ENCODE measurements at regions not wholly inside any gene's neighbourhood (a gene's known extent, or its start where the extent isn't known, plus 50 kb on each side); places are given as distances from the start of the nearest gene placed in this dataset.
"Not testable (repeated sequence)": the region's sequence is repeated elsewhere in the genome, so short reads cannot be mapped to it uniquely, and the experiment has no call there.

DNA sequence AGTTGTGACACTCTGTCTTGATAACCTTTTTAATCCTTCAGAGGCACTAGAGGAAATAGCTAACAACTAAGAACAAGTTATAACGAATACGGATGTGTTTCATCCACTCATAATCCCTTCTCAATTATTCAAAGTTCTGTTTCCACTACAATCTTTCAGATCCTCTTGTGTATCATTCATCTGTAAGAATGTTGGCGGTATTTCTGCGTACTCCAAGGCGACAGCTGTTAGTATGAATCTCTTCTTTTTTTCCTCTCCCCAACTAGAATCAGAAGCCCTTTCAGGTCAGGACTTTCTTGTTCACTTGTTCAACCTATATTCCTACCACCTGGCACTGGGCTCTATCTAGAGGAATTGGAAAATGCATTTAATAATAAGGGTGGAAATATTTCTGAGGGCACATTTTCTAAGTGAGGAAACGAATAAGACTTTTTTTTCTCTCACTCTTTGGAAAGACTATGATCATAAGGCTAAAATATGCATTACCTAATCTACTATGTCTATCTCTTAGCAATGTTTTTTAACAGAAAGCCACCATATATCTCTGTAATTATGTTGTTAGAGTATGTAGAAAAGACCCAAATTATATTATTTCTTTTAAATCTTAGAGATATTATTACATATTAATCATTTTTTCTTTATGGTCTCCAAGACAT is 492.9 kb downstream of the PCDH20 start:
- no peak for DNase-seq (ENCODE audit: low read depth)

DNA sequence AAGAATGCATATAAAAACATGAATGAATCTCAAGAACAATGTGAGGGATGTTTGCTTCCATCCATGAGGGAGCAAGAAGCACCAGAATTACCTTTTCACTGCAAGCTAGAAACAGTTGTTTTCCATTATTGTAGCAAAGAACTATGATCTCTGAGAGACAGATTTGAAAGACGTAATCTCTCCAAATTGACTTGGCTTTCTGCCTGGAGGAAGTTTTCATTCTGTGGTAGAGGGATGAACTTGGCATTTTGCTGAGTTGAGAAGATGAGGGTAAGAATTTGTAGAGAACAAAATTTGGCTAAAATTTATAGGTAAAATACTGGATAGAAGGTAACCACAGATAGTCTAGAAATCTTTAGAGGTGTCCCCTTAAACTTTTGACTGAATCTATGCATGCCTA is 496.8 kb downstream of the TDRD3 start:
- no peak for DNase-seq (ENCODE audit: low read depth)

DNA sequence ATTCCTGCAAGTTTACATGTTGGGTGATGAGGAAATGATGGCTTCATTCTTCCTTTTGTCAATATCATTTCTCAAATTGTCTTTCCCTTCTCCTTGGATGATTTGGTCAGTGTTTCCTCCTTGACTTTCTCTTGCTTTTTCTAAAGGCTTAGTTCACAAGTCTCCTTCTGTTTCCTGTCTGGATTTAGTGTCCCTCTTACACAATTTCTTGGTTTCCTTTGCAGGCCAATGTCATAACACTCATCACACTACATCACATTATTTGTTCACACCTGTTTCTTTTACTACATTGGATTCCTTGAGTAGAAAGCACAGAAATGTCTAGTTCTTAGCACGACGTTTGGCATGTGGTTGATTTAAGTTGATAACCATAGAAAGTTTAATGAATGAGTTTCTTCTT is 490.7 kb downstream of the TDRD3 start:
- DNase-seq (ENCODE audit: low read depth), result no peak

DNA sequence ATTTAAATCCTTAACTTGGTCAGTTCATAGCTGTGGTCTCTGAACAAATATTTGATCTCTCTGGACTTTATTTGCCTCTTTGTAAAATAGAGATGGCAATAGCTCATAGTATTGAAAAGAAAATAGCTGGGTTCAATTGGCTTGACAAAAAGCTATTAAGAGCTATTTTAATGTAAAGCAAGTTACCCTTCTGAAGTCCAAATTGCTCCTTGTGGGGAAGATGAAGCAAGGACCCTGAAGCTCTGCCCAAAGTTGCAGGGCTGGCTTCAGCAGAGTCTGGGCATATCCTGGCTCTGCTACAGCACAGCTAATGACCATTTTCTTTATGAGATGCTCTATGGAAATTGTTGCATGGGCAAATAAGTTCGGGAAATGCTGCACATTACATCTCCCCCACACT is 484.5 kb downstream of the TDRD3 start:
- DNase-seq (ENCODE audit: low read depth), result no peak

DNA sequence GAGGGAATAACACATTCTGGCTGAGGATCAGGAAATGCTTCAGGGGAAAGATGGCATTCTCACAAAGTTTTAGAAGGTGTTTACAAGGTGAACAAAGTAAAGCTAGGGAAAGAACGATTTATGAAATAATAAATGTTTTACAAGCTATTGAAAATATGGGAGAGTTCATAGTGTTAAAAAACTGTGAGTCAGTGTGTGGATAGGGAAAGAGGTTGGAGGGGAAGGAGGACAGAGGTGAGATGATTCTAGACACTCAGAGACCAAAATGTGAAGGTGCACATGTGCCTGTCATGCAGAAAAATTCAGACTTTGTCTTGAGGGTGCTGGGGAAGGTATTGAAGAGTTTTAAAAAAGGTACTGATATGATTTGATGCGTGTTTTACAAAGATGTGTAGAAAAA is 476.1 kb downstream of the TDRD3 start:
- no peak for DNase-seq (ENCODE audit: low read depth)

DNA sequence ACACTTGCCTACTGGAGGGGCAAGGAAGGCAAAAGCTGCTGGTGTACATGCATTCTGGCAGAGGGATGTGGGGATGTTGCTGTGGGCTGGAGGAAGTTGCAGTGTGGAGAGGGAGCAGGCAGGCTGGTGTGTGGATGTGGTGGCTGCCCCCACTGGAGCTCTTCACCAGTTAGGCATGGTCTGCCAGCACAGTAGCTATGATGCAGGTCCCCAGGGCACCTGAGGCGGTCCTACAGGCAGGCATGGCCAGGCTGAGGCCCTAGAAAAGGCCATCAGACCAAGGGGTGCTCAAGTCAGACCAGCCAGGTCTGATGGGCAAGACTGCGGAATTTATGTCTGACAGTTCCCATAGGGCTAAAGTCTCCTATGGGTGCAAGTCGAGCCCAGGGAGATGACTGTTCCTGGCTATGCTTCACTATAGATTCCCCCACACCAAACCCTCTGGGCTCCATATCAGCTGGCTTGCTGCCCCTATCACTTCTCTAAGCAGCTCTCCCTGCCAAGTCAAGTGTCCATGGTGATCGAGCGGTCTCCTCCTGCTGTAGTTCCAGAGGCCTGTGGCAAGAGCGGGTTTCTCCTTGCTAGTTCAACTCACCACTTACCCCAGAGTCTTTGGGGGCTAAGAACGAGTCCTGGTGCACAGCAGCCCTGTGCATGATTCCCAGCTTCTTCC is 473.1 kb downstream of the TDRD3 start:
- no peak for DNase-seq (ENCODE audit: low read depth)

DNA sequence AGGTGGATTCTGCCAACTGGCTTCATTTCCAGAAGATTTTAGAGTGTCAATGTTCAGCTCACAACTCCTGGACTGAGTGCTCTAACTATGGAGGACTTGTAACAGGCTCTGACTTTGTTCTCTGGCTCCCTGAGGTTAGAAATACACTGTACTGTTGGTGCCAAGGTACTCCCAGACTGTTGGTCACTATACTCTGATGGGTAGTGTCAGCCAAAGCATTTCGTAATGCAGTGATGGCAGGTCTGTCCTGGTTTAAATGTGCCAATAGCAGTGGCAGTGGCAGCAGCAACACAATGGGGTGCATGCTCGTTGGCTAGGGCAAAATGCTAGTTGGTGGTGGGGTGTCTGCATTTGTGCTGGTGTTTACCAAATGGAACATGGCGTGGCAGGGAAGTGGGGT is 472.2 kb downstream of the TDRD3 start:
- DNase-seq (ENCODE audit: low read depth), result no peak

DNA sequence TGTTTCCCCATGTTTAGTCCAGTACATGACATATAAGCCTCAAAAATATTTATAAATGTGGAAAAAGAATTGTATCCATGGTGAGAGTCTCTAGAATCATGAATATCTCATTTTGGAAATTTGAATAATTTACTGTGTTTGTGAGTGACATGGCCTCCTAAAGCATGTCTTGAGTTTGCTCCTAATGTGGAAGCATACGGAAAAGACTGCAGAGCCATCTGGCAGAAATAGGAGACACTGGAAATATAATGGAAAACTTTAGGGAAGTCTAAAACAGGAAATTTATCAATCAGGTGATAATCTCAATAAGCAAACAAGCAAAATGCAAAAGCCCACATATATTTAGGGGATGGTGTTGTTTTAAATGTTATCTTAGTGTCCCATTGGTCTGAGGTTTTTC is 465.0 kb downstream of the TDRD3 start:
- no peak for DNase-seq (ENCODE audit: low read depth)

DNA sequence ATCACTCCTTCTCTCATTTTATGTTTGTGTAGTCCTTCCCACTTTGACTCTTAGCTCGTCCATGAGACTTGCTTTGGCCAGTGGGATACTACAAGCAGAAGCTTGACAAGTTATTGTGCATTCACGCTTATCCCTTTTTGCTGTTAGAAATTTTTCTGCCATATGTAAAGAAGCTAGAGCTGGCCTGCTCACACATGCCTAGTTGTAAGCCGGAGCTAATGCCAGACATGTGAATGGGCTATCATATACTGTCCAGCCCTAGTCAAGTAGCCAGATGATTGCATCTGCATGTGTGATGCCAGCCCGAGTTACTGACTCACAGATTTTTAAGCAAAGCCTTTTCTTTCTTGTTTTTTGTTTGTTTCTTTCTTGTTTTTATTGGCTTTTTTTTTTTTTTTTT is 460.7 kb downstream of the TDRD3 start:
- no peak for DNase-seq (ENCODE audit: low read depth)

DNA sequence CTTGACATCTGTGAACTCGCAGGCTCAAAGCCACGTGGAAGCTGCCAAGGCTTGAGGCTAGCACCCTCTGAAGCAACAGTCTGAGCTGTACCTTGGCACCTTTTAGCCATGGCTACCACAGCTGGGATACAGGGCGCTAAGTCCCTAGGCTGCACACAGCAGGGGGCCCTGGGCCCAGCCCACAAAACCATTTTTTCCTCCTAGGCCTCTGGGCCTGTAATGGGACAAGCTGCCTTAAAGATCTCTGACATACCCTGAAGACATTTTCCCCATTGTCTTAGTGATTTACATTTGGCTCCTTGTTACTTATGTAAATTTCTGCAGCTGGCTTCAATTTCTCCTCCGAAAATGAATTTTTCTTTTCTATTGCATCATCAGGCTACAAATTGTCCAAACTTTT is 455.9 kb downstream of the TDRD3 start:
- no peak for DNase-seq (ENCODE audit: low read depth)

DNA sequence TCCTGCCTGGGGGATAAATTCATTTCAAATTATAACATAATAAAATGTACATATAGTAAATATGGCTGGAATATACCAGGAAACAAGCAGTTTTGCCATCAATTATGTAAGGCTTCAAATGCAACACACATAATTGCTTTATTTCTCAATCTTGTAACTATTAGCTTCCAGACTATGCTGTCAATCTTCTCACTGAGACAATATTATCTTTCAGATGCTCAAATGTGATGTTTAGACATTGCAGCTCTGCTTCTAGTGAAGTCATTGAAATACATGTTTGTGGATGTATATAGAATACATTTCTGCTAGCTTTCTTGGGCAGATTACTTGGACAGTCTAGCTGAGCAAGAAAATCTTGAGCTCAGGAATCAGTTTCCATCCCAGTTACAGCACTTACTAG is 454.4 kb downstream of the TDRD3 start:
- no peak for DNase-seq (ENCODE audit: low read depth)

DNA sequence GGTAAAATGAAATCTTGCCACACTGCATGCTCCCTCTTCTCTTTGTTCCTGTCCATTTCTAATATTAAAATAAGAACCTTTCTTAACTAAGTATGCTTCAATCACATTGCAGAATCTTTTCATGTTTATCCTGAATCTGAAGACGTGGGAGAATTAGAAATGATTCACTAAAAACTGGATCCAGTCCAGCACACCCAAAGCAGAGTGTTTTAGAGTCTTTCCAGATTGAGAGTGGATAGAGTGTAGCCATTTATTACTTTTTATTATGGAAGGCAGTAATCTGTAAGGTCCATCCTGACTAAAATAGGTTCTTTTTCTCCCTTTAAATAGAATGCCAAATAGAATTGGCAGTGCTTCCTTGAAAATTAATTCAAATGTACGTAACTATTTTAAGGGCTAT is 453.5 kb downstream of the TDRD3 start:
- no peak for DNase-seq (ENCODE audit: low read depth)

DNA sequence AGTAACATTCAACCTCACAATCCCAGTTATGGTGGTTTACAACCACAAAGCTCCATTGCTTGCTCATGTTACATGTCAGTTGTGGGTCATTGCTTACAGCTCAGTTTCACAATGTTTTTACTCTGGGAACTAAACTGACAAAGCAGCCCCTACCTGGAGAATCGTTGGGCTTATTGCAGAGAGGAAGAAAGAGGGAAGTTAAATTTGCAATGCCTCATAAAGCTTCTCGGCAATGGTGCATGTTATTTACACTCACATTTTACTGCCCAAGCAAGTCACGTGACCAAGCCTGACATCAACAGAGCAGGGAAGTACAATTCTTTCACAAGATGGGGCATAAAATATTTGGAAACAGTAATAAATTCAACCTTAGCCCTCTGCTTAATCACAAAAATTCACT is 441.6 kb downstream of the TDRD3 start:
- DNase-seq (ENCODE audit: low read depth), result no peak

DNA sequence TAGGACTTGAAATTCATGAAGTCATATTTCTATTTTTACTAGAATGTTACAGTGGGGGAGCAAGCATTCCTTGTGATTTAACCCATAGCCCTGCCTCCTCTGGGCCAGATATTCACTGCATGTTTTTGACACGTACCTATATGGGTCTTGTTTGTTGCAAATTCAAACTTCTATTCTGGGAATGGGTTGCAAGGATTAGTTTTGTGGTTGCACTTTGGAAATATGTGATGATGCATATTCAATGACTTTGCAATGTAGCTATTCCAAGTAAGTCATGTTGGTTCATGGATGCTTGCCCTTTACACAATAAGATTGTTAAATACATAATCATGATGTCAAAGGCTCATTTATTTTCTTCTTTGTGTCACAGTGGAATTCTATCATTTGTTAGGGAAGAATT is 440.8 kb downstream of the TDRD3 start:
- no peak for DNase-seq (ENCODE audit: low read depth)

DNA sequence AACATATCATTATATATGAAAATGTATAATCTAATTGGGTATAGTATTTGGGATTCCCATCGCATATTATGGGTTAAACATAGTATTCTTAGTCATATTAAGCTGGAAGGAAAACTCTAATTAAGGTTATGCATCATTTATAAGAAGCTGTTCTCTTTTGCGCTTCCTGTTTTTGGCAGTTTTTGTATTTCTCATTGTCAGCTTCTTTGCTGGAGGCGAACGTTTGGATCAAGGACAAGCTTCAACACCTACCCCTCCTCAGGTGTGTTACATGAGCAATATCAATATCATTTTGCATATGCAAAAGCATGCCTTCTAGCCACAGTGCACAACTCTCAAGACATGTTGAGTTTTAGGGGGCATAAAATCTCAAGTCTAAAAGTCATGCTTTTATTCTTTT is 439.8 kb downstream of the TDRD3 start:
- DNase-seq (ENCODE audit: low read depth), result no peak

DNA sequence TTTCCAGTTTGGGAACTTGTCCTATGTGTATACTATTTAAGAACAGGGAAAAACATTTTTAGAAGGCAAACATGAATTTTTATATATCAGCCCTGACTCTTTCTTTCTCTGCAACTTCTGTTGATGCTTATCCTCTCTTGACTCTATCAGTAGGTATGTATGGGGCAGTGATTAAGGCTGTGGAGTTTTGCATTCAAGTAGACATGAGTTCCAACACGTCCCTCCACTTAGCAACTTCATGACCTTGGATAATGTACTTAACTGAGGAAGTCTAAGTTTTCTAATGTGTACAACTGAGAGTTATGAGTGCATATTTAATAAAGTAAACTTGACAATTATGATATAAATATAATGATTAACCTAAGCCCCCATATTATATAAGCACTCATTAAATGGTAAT is 414.6 kb downstream of the TDRD3 start:
- no peak for DNase-seq (ENCODE audit: low read depth)

DNA sequence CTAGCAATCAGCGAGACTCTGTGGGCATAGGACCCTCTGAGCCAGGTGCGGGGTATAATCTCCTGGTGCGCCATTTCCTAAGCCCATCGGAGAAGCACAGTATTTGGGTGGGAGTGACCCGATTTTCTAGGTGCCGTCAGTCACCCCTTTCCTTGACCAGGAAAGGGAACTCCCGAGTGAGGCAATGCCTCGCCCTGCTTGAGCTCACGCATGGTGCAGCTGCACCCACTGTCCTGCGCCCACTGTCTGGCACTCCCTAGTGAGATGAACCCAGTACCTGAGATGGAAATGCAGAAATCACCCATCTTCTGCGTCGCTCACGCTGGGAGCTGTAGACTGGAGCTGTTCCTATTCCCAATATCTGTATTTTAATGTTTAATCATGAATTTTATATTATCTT is 408.6 kb downstream of the TDRD3 start:
- DNase-seq (ENCODE audit: low read depth), result not testable (repeated sequence)

DNA sequence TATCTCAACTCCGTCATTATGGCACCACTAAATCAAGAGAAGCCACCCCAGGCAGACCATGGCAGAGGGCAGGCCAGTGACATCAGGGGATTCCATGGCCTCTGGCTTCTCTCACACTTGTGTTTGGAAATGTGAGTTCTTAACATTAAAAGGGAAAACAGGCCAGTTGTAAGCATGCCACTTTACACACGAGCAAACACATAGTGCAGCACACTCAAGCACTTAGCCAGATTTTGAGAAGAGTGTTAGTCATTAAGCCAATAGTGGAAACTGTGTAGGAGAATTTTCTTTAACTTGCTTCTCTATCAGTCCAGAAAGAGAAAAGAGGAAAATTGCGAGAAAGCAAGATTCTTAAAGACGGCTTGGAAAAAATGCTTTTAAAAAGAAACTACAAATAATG is 401.5 kb downstream of the TDRD3 start:
- no peak for DNase-seq (ENCODE audit: low read depth)

DNA sequence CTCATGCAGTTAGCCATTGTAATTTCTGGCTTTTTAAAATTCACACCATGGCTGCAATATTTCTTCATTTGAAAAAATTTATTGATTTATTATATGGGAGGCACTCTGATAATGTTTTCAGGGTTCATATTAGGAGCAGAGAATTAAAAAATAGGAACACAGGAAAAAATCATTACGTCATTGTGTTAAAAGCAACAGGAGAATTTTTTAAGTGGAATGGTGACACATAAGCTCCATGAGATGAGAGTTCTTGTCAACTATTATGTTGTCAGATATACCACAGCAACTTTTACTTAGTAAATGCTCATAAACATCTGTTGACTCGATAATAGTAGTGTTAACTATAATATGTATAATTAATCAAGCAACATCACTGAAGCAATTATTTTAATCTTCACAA is 400.1 kb downstream of the TDRD3 start:
- no peak for DNase-seq (ENCODE audit: low read depth)

DNA sequence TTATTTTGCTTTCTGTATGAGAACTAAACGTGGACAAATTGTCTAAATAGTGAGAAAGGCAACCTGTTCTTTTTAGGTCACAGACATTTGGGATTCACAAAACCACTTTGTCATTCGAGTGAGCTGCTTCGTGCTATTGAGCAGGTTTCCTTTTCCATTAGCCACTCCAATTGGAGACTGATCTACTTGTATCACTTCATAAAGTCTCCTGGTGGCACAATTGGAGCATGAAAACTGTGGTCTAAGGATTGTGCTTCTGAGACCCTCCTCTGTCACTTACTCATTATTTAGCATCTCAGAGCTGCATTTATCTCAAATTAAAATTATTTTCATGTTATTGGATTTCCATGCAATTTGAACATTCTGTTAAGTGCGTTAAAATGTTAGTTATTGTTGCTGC is 397.7 kb downstream of the TDRD3 start:
- DNase-seq (ENCODE audit: low read depth), result no peak

DNA sequence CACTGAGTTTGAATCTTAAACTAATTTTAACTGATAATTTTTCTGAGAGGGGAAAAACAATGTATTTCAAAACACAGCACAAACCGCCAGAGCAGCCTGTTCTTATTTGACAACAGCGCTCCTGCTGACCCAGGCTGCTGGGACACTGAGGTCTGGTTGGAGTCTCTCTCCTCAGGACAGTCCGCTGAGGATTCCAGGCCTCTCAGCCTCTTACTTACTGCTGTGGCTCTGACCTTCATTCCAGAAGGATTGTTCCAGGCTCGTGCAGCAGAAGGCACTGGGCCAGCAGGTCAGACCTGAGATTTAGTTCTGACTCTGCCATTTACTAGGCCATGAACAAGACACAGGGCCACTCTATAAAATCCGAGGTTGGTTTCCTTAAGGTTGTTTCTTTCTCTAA is 393.6 kb downstream of the TDRD3 start:
- no peak for DNase-seq (ENCODE audit: low read depth)

DNA sequence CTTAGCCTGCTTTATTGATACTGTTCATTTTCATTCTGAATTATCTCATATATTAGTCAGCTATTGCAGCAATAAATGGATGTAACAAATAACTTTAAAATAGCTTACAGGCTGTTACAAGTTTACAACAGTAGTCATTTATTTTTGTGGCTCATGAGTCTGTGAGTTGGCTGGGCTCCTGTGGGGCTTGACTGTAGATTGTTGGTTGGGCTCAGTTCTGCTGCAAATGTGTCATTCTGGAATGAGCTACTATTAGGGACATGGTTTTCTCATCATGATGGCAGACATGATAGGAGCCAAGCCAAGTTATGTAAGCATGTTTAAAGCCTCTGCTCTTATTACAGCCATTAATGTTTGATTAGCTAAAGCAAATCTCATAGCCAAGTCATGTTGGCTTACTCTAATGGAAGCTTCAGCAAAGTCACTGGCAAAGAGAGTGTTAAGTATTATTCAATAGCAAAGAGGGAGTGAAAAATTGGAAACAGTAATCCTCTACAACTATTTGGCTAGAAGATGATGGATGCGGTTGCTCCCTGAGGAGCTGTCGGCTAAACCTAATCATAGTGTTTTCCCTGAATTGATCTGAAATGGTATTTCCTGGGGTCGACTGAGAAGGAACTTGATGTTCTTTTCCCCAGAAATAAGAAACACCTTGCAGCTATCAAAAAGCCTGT is 391.3 kb downstream of the TDRD3 start:
- DNase-seq (ENCODE audit: low read depth), result no peak

DNA sequence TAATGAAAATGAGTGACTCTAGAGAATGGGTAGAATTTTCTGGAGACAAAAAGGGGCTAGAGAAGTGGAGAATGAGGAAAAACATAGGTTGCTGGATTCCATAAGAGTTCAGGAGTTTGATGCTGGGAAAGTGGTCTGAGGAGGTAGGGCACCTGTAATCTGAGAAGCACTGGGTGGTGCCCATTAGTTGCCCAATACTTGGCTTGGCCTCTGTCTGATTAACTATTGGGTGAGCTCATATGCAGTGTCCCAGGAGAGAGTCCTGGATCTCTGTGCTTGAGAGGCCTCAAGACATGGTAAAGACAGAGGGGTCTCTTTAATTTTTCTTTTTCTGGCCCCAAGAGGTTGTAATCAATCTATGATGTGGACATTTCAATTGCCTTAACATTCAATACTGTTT is 390.1 kb downstream of the TDRD3 start:
- no peak for DNase-seq (ENCODE audit: low read depth)

DNA sequence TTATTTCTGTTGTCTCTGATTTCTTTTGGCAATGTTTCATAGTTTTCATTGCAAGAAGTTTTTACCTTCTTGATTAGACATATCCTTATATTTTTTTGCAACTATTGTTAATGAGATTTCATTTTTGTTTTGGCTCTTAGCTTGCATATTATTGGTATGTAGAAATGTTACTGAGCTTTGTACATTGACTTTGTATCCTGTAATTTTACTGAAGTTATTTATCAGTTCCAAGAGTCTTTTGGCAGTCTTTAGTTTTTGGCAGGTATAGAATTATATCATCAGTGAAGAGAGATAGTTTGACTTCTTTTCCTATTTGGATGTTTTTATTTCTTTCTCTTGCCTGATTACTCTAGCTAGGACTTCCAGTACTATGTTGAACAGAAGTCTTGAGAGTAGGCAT is 375.7 kb downstream of the TDRD3 start:
- DNase-seq (ENCODE audit: low read depth), result no peak

All from ELR (cell line).